IMR-90 (cell line): ENCODE measurements at regions not wholly inside any gene's neighbourhood (a gene's known extent, or its start where the extent isn't known, plus 50 kb on each side); places are given as distances from the start of the nearest gene placed in this dataset.

ENCODE experiments used
- ATAC-seq: fragments of 200-7000 bp; cut with Tn5 transposase; 2 replicates; pipeline ENCODE4 v1.9.1; 2020; ENCODE audit warnings: low read depth, mild to moderate bottlenecking, moderate library complexity
- BruUV-seq: library from RNA; stranded (reverse); fragments of 400-500 nt; replicated peaks from 2 replicates; lab custom pipeline; 2021; lab: Mats Ljungman, UMichigan
- CTCF ChIA-PET: fragments of 300-600 bp; formaldehyde crosslinking; extraction: SDS; loops from one replicate; lab custom pipeline; 2021; ENCODE audit warnings: antibody characterized with exemption; lab: Yijun Ruan, JAX
- POLR2A ChIA-PET: fragments of 300-600 bp; sonication (Branson Sonifier 250); formaldehyde crosslinking; loops from one replicate; lab custom pipeline; 2022; ENCODE audit warnings: antibody characterized with exemption; ENCODE audit not compliant: unreplicated experiment; lab: Charles Lee
- DNase-seq: peaks from one replicate; pipeline ENCODE4 v3.0.0; 2013
- H2AFZ ChIP-seq: replicated peaks from 2 replicates; pipeline ENCODE3; 2013; ENCODE audit warnings: low read length, mild to moderate bottlenecking; ENCODE audit not compliant: poor library complexity
- H2AK5ac ChIP-seq: 2 replicates; pipeline ENCODE4 v1.6.1; 2013; ENCODE audit warnings: low read depth, low read length, inconsistent platforms
- H2AK9ac ChIP-seq: replicated peaks from 2 replicates; pipeline ENCODE3; 2013; ENCODE audit warnings: mild to moderate bottlenecking, low read depth, low read length, moderate library complexity; ENCODE audit not compliant: poor library complexity
- H2BK120ac ChIP-seq: 2 replicates; pipeline ENCODE4 v1.6.1; 2013; ENCODE audit warnings: low read depth, low read length, inconsistent platforms
- H2BK15ac ChIP-seq: 3 replicates; pipeline ENCODE4 v1.6.1; 2013; ENCODE audit warnings: low read depth, low read length, inconsistent platforms
- H2BK20ac ChIP-seq: 2 replicates; pipeline ENCODE4 v1.6.1; 2013; ENCODE audit warnings: low read depth, mild to moderate bottlenecking, inconsistent platforms, low read length, moderate library complexity
- H2BK5ac ChIP-seq: 2 replicates; pipeline ENCODE4 v1.6.1; 2013; ENCODE audit warnings: mild to moderate bottlenecking, low read depth, low read length, inconsistent platforms; ENCODE audit not compliant: poor library complexity, severe bottlenecking
- H3K14ac ChIP-seq: replicated peaks from 2 replicates; pipeline ENCODE4 v1.6.1; 2013; ENCODE audit warnings: low read depth, low read length, inconsistent platforms
- H3K18ac ChIP-seq: 2 replicates; pipeline ENCODE4 v1.6.1; 2013; ENCODE audit warnings: low read depth, low read length, control low read depth
- H3K23ac ChIP-seq: 2 replicates; pipeline ENCODE4 v1.6.1; 2013; ENCODE audit warnings: low read depth, low read length, inconsistent platforms
- H3K27ac ChIP-seq: 2 replicates; pipeline ENCODE4 v1.5.1; 2013; ENCODE audit warnings: mild to moderate bottlenecking, control low read depth, low read length; ENCODE audit not compliant: insufficient read depth
- H3K27me3 ChIP-seq: 2 replicates; pipeline ENCODE4 v1.6.1; 2013; ENCODE audit warnings: low read length; ENCODE audit not compliant: control insufficient read depth, insufficient read depth
- H3K36me3 ChIP-seq: 2 replicates; pipeline ENCODE4 v1.6.1; 2013; ENCODE audit warnings: low read length, mixed read lengths; ENCODE audit not compliant: control insufficient read depth, insufficient read depth
- H3K4ac ChIP-seq: 2 replicates; pipeline ENCODE4 v1.6.1; 2013; ENCODE audit warnings: low read depth, low read length, inconsistent platforms
- H3K4me1 ChIP-seq: 2 replicates; pipeline ENCODE4 v1.6.1; 2013; ENCODE audit warnings: low read length, mixed read lengths; ENCODE audit not compliant: control insufficient read depth, insufficient read depth
- H3K4me2 ChIP-seq: 2 replicates; pipeline ENCODE4 v1.6.1; 2013; ENCODE audit warnings: low read depth, mild to moderate bottlenecking, control low read depth, low read length, moderate library complexity
- H3K4me3 ChIP-seq: 2 replicates; pipeline ENCODE4 v1.5.1; 2013; ENCODE audit warnings: low read depth, mild to moderate bottlenecking, control low read depth, low read length, moderate library complexity; ENCODE audit not compliant: insufficient read depth
- H3K56ac ChIP-seq: 2 replicates; pipeline ENCODE4 v1.6.1; 2013; ENCODE audit warnings: low read length, inconsistent platforms; ENCODE audit not compliant: insufficient read depth; ENCODE audit errors: extremely low read depth
- H3K79me1 ChIP-seq, 2 experiments: 2 replicates each; pipeline ENCODE4 v1.6.1; 2013; ENCODE audit warnings: low read length in 2 of 2, inconsistent platforms in 1 of 2, low read depth in 1 of 2
- H3K9ac ChIP-seq: 2 replicates; pipeline ENCODE4 v1.6.1; 2013; ENCODE audit warnings: low read depth, low read length, control low read depth
- H3K9me1 ChIP-seq: 2 replicates; pipeline ENCODE4 v1.6.1; 2013; ENCODE audit warnings: low read length, inconsistent platforms; ENCODE audit not compliant: insufficient read depth
- H3K9me3 ChIP-seq: 2 replicates; pipeline ENCODE4 v1.6.1; 2013; ENCODE audit warnings: low read length; ENCODE audit not compliant: control insufficient read depth, insufficient read depth
- H4K20me1 ChIP-seq: 2 replicates; pipeline ENCODE4 v1.6.1; 2013; ENCODE audit warnings: low read length, inconsistent platforms; ENCODE audit not compliant: insufficient read depth
- H4K5ac ChIP-seq: 2 replicates; pipeline ENCODE4 v1.6.1; 2013; ENCODE audit warnings: mild to moderate bottlenecking, low read depth, low read length, control low read depth
- H4K8ac ChIP-seq, 2 experiments: 2 replicates each; pipeline ENCODE4 v1.6.1; 2013; ENCODE audit warnings: low read depth in 2 of 2, low read length in 2 of 2, control low read depth in 1 of 2, inconsistent platforms in 1 of 2
- H4K91ac ChIP-seq: 2 replicates; pipeline ENCODE4 v1.6.1; 2013; ENCODE audit warnings: low read depth, low read length, inconsistent platforms; ENCODE audit not compliant: insufficient read depth
- BHLHE40 ChIP-seq: fragments of 150-350 bp; IDR thresholded peaks from 2 replicates; pipeline ENCODE4 v1.6.1; 2016; ENCODE audit warnings: mild to moderate bottlenecking, low read depth, low read length
- CEBPB ChIP-seq: IDR thresholded peaks from 2 replicates; pipeline ENCODE4 v1.6.1; 2012; ENCODE audit warnings: low read depth, low read length, improper control_type of control experiment
- CHD1 ChIP-seq: IDR thresholded peaks from 2 replicates; pipeline ENCODE4 v1.6.1; 2012; ENCODE audit warnings: low read depth, low read length, improper control_type of control experiment
- FOS ChIP-seq: fragments of 150-350 bp; IDR thresholded peaks from 2 replicates; pipeline ENCODE4 v1.6.1; 2016; ENCODE audit warnings: low read depth, low read length
- MAFK ChIP-seq: IDR thresholded peaks from 2 replicates; pipeline ENCODE4 v1.6.1; 2012; ENCODE audit warnings: low read depth, low read length, improper control_type of control experiment
- MAZ ChIP-seq: IDR thresholded peaks from 2 replicates; pipeline ENCODE4 v1.6.1; 2012; ENCODE audit warnings: low read depth, mild to moderate bottlenecking, low read length, improper control_type of control experiment, moderate library complexity, borderline replicate concordance
- NFE2L2 ChIP-seq: fragments of 150-350 bp; IDR thresholded peaks from 2 replicates; pipeline ENCODE4 v1.6.1; 2016; ENCODE audit warnings: low read depth, mild to moderate bottlenecking, low read length
- POLR2A ChIP-seq: IDR thresholded peaks from 2 replicates; pipeline ENCODE4 v1.6.1; 2012; ENCODE audit warnings: mild to moderate bottlenecking, low read depth, low read length
- RCOR1 ChIP-seq: IDR thresholded peaks from 2 replicates; pipeline ENCODE4 v1.6.1; 2012; ENCODE audit warnings: mild to moderate bottlenecking, low read length, improper control_type of control experiment; ENCODE audit not compliant: insufficient replicate concordance
- SMC3 ChIP-seq: fragments of 150-350 bp; IDR thresholded peaks from 2 replicates; pipeline ENCODE4 v1.6.1; 2016; ENCODE audit warnings: low read depth, mild to moderate bottlenecking, antibody characterized with exemption, low read length, moderate library complexity
- WGBS, 2 experiments: methylation state at CpG; one replicate each; pipeline versions ENCODE4 v1.1.5 to v1.1.7; 2013; ENCODE audit warnings: missing lambda C conversion rate in 2 of 2; ENCODE audit not compliant: insufficient read length in 1 of 2; ENCODE audit errors: extremely low coverage in 2 of 2; 5-methylcytosine and 5-hydroxymethylcytosine counted together
- dilution Hi-C: fragments of 300-500 bp; cut with HindIII; formaldehyde crosslinking; loops from one replicate; pipeline ENCODE4 v1.14.3; 2018; ENCODE audit warnings: low sequenced_read_pairs; ENCODE audit not compliant: unreplicated experiment
- in situ Hi-C: fragments of 300-500 bp; cut with MboI; formaldehyde crosslinking; loops from 3 replicates; pipeline ENCODE4 v1.14.3; 2019; ENCODE audit warnings: low sequenced_read_pairs, inconsistent platforms, mixed read lengths
- intact Hi-C: fragments of 100-400 bp; cut with micrococcal nuclease; formaldehyde crosslinking; loops from 2 replicates; pipeline ENCODE4 v1.10.0; 2022
- TF ChIP-seq, protein P1 (sequence below): fragments of 150-350 bp; IDR thresholded peaks from 2 replicates; pipeline ENCODE4 v1.6.1; 2016; ENCODE audit warnings: low read depth, mild to moderate bottlenecking, low read length, moderate library complexity, borderline replicate concordance
- TF ChIP-seq, protein P2 (sequence below): conservative IDR thresholded peaks from 2 replicates; pipeline ENCODE4 v1.5.1; 2012; ENCODE audit warnings: mild to moderate bottlenecking, low read depth, low read length, improper control_type of control experiment

DNA sequence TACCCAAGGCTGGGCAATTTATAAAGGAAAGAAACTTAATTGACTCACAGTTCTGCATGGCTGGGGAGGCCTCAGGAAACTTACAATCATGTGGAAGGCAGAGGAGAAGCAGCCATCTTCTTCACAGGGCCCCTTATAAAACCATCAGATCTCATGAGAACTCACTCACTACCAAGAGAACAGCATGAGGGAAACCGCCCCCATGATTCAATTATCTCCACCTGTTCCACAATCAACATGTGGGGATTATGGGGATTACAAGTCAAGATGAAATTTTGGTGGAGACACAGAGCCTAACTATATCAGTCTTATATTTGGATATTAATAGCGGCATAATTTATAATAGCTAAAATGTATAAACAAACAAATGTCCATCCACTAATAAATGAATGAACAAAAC lies 1123.7 kb upstream of the NCAM2 start:
- in situ Hi-C loops: no loop called here
- WGBS, 2 experiments: no CpG with 5 or more reads among the region's 2 CpGs
- intact Hi-C loops: no loop called here
- no peak overlapping the region for H3K23ac ChIP-seq
- ATAC-seq: no peak
- H2BK120ac ChIP-seq: no peak overlapping the region
- no peaks in the 10 kb centered on the region for H3K9me1 ChIP-seq
- dilution Hi-C loops: no loop called here
- H3K4ac ChIP-seq: no peak overlapping the region
- TF ChIP-seq FOS (no peak), NFE2L2 (no peak), RCOR1 (no peak), BHLHE40 (no peak), POLR2A (no peak), CHD1 (no peak), CEBPB (no peak), MAZ (no peak), MAFK (no peak), SMC3 (no peak)
- TF ChIP-seq, protein P1, sequence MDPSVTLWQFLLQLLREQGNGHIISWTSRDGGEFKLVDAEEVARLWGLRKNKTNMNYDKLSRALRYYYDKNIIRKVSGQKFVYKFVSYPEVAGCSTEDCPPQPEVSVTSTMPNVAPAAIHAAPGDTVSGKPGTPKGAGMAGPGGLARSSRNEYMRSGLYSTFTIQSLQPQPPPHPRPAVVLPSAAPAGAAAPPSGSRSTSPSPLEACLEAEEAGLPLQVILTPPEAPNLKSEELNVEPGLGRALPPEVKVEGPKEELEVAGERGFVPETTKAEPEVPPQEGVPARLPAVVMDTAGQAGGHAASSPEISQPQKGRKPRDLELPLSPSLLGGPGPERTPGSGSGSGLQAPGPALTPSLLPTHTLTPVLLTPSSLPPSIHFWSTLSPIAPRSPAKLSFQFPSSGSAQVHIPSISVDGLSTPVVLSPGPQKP: no peak
- TF ChIP-seq, protein P2, sequence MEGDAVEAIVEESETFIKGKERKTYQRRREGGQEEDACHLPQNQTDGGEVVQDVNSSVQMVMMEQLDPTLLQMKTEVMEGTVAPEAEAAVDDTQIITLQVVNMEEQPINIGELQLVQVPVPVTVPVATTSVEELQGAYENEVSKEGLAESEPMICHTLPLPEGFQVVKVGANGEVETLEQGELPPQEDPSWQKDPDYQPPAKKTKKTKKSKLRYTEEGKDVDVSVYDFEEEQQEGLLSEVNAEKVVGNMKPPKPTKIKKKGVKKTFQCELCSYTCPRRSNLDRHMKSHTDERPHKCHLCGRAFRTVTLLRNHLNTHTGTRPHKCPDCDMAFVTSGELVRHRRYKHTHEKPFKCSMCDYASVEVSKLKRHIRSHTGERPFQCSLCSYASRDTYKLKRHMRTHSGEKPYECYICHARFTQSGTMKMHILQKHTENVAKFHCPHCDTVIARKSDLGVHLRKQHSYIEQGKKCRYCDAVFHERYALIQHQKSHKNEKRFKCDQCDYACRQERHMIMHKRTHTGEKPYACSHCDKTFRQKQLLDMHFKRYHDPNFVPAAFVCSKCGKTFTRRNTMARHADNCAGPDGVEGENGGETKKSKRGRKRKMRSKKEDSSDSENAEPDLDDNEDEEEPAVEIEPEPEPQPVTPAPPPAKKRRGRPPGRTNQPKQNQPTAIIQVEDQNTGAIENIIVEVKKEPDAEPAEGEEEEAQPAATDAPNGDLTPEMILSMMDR: no peak
- no peak overlapping the region for H3K27ac ChIP-seq
- no peaks in the 10 kb centered on the region for H3K79me1 ChIP-seq
- DNase-seq: no peak
- H4K8ac ChIP-seq: no peak overlapping the region
- no peaks in the 10 kb centered on the region for H3K36me3 ChIP-seq
- H3K9me3 ChIP-seq: no peaks in the 10 kb centered on the region
- no peak overlapping the region for H3K56ac ChIP-seq
- H3K27me3 ChIP-seq: no peaks in the 10 kb centered on the region
- H2AK5ac ChIP-seq: no peak overlapping the region
- H4K5ac ChIP-seq: no peak overlapping the region
- H3K14ac ChIP-seq: no peak overlapping the region
- CTCF ChIA-PET: no interaction called here
- no peak overlapping the region for H3K18ac ChIP-seq
- no peaks in the 10 kb centered on the region for H4K20me1 ChIP-seq
- H2BK20ac ChIP-seq: no peak overlapping the region
- H3K4me1 ChIP-seq: no peaks in the 10 kb centered on the region
- H3K4me3 ChIP-seq: no peak overlapping the region
- no peak overlapping the region for H2AFZ ChIP-seq
- POLR2A ChIA-PET: no interaction called here
- H2AK9ac ChIP-seq: no peak overlapping the region
- H2BK5ac ChIP-seq: no peak overlapping the region
- H3K9ac ChIP-seq: no peak overlapping the region
- no TSS peak for BruUV-seq
- no peak overlapping the region for H3K4me2 ChIP-seq
- H4K91ac ChIP-seq: no peak overlapping the region
- H2BK15ac ChIP-seq: no peak overlapping the region
